ENCODE measurements at regions not wholly inside any gene's neighbourhood (a gene's known extent, or its start where the extent isn't known, plus 50 kb on each side); places are given as distances from the start of the nearest gene placed in this dataset.
"Not testable (repeated sequence)": the region's sequence is repeated elsewhere in the genome, so short reads cannot be mapped to it uniquely, and the experiment has no call there.

DNA sequence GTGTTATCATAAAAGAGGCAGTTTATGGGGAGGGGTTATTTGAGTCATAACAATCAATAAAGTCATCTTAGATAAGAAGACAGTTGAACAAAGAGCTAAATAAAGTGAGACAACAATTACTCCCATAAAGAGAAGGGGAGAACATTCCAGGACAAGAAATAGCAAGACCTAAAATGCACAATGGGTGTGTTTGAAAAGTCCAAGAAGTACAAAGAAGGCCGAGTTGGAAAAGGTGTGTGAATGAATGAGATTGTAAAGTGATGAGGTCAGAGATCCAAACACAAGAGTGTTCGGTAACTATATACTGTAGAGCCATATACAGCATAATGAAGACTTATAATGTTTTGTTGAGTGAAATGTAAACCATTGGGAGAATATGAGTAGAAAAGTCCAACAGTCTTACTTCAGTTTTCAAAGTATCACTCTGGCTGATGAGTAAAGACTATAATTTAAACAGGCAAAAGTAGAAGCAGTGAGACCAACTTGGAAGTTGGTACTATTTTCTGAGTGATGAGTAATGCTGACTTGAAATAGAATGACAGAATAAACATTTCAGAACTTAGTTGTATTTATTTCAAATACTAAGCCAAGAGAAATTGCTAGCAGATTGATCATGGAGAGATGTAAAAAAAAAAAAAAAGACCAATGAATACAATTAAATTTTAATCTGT is 868.7 kb upstream of the CDH9 start:
- no peak for FAIRE-seq
- DNase-seq (ENCODE audit: insufficient read length, low spot score): no peak

DNA sequence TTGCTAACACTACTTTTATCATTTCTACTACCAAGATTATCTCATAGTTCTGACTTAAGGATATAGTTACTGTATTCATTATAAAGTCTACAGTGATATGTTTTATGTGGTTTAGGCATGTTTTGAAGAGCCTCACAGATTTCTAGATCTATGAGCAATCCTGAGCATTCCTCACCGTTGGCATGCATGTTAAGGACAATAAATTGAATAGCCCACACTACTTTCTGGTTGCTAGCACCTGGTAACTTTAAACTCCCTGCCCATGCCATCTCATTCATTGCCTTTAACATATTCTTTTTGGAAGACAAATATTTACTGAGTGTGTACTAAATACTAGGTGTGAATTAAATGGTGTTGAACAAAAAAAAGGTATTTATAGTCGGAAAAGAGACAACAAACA is 868.1 kb upstream of the CDH9 start:
- DNase-seq (ENCODE audit: insufficient read length, low spot score) (no peak), FAIRE-seq (no peak)

DNA sequence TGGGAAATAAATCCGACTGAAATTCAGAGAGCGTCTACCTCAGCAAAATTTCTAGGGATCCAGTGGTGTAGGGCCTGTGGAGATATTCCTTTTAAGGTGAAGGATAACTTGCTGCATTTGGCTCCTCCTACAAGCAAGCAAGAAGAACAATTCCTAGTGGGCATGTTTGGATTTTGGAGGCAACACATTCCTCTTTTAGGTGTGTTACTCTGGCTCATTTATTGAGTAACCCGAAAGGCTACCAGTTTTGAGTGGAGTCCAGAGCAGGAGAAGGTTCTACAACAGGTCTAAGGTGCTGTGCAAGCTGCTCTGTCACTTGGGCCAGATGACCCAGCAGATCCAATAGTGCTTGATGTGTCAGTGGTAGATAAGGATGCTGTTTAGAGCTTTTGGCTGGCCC is 862.4 kb upstream of the CDH9 start:
- DNase-seq (ENCODE audit: insufficient read length, low spot score) (no peak), FAIRE-seq (no peak)

DNA sequence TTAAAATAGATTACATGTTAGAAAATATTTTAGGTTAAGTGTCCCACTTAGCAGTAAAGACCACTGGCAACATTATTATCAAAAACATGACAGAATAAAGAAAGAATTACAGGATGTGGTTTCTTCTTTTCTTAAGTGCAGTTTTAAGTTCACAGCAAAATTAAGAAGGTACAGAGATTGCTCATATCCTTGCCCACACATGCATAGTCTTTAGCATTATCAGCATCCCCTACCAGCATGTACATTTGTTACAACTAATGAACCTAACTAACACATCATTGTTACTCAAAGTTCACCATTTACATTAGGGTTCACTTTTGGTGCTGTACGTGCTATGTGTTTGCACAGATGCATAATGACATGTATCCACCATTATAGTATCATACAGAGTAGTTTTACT is 837.7 kb upstream of the CDH9 start:
- FAIRE-seq (peak; percentile 90), DNase-seq (ENCODE audit: insufficient read length, low spot score) (no peak)

DNA sequence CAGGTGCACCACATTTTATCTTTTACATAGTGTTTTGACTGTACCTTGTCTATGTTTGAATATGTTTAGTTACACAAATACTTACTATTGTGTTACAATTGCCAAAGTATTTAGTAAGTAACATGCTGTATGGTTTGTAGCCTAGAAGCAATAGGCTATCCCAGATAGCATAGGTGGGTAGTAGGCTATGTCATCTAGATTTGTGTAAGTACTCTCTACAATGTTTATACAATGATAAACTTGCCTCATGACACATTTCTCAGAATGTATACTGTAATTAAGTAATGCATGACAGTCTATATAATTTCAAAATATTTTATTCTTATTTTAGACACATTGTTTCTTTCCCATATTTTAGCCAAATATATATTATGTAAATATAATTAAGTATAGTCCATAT is 836.8 kb upstream of the CDH9 start:
- no peak for DNase-seq (ENCODE audit: insufficient read length, low spot score)
- FAIRE-seq: peak; percentile 31

DNA sequence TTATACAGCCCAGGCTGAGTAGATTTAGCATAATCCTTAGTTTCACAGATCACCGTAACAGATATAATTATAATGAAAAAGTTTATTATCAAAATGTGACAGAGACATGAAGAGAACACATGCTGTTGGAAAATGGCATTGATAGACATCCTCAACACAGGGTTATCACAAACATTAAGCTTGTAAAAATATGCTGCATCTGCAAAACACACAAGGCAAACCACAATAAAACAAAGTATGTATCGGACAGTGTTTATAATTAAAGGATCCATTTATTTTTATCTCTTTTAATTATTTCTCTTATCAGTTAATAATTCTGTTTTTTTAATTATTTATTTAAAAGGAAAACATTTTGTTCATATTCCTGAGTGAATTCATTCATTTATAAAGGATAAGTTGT is 829.9 kb upstream of the CDH9 start:
- DNase-seq (ENCODE audit: insufficient read length, low spot score) (no peak), FAIRE-seq (peak; percentile 16)

DNA sequence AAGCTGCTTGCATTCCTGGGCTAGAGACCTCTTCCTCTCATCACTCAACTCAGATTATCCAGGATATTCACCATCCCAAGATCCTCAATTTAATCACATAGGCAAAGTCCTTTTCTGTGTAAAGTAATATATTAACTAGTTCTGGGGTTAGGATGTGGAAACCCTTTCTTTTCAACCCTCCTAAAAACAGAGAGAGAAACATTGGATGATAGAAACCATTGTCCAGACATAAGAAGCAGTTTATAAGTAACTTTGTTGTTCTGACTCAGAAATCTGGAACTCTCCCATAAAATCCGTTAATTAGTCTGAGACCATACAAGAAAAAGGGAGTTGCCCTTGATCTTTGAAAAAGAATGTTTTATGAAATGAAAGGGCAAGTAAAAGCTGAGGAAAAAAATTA is 817.1 kb upstream of the CDH9 start:
- DNase-seq (ENCODE audit: insufficient read length, low spot score) (no peak), FAIRE-seq (no peak)

DNA sequence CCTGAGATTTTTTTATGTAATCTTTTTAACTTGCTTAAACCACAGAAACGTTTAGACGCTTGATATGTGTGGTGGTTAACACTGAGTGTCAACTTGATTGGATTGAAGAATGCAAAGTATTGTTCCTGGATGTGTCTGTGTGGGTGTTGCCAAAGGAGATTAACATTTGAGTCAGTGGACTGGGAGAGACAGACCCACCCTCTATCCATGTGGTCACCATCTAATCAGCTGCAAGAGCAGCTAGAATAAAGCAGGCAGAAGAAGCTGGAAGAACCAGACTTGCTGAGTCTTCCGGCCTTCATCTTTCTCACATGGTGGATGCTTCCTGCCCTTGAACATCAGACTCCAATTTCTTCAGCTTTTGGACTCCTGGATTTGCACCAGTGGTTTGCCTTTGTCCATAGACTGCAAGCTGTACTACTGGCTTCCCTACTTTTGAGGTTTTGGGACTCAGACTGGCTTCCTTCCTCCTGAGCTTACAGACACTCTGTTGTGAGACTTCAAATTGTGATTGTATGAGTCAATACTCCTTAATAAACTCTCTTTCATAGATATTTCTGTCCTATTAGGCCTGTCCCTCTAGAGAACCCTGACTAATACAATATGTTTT is 816.0 kb upstream of the CDH9 start:
- no peak for DNase-seq (ENCODE audit: insufficient read length, low spot score)
- no peak for FAIRE-seq

DNA sequence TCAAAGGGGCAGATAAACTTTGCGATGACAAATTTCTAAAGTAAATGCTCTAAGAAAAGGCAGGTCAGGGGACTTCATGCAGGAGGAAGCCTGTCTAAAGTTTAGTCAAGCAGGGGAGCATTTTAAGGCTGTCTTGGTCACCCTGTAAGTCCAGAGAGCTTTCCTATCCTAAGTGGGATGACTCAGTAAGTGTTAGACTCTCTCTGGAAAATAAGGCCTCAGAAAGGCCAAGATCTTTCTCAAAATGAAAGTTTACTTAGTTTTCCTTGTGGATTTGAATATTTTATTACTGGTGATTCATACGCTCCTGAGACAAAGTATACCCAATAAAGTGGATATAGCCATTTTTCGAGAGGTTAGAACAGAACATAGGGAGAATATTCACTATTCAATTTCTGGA is 806.9 kb upstream of the CDH9 start:
- DNase-seq (ENCODE audit: insufficient read length, low spot score) (no peak), FAIRE-seq (no peak)

DNA sequence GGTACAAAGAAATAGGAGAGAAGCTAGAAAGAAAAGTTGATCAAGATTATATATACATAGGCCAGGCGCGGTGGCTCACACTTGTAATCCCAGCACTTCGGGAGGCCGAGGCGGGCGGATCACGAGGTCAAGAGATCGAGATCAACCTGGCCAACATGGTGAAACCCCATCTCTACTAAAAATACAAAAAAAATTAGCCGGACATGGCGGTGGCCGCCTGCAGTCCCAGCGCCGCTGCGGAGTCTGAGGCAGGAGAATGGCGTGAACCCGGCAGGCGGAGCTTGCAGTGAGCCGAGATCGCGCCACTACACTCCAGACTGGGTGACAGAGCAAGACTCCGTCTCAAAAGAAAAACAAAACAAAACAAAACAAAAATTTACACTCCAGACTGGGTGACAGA is 798.3 kb upstream of the CDH9 start:
- not testable (repeated sequence) for DNase-seq (ENCODE audit: insufficient read length, low spot score); FAIRE-seq

DNA sequence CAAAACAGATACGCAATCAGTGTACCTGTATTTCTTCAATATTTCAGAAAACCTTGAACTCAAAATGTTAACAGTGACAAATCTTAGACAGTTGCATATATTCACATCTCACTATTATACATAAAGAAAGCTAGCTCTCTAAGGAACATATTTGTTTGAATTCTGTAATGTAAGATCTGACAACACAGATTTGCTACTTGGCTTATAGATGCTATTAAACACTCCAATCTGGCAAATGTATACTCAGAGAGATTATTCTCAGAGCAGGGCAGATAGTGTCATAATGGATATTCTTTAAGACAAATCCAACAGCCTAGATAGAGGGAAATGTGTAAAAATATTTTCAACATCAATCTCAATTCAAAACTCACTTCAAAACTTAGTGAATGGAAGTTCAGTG is 794.5 kb upstream of the CDH9 start:
- FAIRE-seq (no peak), DNase-seq (ENCODE audit: insufficient read length, low spot score) (no peak)

DNA sequence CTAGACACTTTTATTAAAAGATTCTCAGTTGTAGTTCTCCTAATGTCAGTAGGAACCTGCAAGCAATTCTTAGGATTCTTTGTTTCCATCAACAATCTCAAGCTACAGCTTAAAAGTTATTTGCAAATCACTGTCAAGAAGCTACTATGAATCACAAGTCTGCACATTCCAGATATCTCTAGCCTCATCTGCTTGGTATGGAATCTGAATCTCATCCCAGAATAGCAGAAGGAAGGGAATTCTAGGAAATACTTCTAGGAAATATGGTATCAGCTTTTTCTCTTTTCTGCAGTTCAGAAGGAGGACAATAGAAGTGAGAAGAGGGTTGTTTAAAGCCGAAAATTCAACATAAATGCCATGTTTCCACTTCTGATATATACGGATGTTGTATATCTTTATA is 792.2 kb upstream of the CDH9 start:
- FAIRE-seq (no peak), DNase-seq (ENCODE audit: insufficient read length, low spot score) (peak; percentile 69)

DNA sequence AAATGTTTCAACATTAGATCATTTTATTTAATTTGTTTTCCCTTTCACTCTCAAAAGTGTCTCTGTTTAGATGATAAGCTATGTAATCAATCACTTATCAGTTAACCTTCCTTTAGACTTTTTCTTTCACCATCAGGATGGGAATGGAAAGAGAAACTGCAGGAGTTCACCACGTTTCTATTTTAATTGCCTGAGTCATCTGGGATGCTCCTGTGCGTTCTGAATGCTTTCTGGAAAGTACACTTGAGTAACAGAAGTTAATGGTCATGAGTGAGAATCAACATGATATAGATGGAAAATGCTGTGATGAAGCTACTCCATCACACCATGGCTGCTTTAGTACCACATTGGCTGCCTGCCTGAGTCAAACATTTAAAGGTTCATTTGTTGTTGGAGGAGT is 783.3 kb upstream of the CDH9 start:
- FAIRE-seq (peak; percentile 90), DNase-seq (ENCODE audit: insufficient read length, low spot score) (peak; percentile 18)

DNA sequence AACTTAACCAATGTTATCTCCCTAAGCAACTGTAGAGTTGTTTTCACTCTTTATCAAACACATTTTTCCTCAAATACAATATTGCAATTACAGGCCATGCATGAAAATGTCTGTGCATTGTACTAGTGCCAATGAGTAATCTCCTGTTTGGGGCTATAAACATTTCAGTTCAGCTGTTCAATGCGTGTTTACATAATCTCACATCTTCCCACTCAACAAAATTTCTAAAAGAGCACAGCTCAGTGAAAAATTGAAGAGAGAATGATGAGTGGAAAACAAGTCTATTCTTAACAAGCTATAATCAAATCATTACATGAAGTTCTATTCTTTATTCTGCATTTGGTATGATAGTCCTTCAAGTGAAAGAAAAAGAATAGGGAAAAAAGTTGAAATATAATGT is 780.5 kb upstream of the CDH9 start:
- no peak for DNase-seq (ENCODE audit: insufficient read length, low spot score)
- no peak for FAIRE-seq

DNA sequence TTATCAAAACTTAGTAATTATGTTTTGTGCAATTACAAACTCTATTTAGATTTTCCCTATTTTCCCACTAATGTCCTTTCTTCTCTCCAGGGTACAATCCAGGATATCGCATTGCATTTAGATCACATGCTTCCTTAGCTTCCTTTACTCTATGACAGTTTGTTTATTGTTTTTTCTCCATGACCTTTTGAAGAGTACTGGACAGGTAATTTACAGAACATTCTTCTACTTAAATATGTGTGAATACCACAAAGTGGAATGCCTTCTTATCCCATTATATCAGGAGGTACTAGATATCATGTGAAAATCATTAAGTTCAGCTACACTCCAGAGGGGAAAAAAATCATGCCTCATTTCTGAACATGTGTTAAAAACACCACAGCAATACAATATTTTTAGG is 776.6 kb upstream of the CDH9 start:
- DNase-seq (ENCODE audit: insufficient read length, low spot score): no peak
- no peak for FAIRE-seq

DNA sequence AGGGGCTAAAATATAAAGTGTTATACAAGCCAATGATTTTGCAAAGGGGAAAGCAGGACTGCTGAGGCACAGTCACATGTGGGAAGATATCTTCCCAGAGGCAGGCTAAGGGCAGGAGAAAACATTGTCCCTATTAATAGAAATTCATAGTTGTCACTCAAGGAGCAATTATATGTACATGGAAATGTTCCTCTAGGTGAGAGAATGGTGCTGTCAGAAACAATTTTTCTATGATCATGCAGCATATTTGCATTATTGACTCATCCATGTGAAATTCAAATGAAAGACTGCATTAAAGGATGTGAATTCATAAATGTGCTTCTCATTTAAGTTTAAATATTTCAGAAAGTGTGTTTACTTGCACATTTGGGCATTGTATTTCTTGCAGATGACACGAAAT is 775.9 kb upstream of the CDH9 start:
- FAIRE-seq: no peak
- no peak for DNase-seq (ENCODE audit: insufficient read length, low spot score)

DNA sequence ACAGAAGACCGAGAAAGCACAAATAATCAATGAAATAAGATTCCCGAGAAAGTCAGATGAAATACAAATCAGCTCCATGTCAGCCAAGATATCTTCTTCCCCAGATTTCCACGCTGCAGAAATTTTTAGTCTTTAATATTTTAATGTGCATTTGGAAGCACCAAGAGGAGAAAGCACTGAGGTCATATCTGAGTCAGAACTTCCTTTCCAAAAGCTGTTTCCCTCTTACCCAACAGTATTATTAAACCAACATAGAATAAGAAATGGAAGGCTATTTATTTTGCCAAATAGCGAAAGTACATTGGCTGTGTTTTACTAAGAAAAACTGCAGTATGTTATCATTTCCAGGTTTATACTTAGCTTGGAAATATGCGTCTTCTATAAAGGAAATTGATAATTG is 772.1 kb upstream of the CDH9 start:
- FAIRE-seq (no peak), DNase-seq (ENCODE audit: insufficient read length, low spot score) (no peak)

DNA sequence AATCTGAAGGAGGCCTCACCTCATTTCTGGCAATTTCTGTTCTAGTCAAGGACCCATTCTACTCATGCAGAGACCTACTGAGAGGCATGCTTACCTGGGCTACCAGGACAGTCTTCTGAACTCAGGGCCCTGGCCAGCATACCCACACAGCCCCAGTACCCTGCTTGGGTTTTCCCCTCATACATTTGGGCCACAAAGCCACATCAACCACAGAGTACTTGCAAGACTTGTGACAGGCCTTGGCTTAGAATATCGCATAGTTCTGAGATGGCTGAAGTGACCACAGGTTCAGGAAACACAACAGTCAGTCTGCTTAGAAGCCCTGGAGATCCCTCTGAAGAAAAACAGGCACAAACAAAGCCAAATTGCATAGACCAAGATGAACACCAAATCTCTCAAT is 758.8 kb upstream of the CDH9 start:
- FAIRE-seq: no peak
- DNase-seq (ENCODE audit: insufficient read length, low spot score): no peak

DNA sequence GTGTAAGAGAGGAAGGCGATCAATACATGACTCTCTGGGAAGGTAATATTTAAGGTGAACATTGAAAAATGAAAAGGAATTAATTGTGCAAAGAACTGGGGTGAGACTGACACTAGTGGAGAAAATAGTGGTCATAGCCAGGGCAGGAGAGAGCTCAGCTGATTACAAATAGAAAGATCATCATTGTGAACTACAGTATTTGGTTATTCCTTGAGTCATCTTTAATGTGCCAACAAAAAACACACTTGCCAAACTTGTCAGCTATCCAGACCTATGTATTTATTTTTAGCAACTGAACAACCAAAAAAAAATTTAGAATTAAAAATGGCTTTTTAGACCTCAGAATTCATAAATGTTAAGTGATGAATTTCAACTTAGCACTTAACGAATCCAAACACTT is 749.8 kb upstream of the CDH9 start:
- no peak for FAIRE-seq
- no peak for DNase-seq (ENCODE audit: insufficient read length, low spot score)

DNA sequence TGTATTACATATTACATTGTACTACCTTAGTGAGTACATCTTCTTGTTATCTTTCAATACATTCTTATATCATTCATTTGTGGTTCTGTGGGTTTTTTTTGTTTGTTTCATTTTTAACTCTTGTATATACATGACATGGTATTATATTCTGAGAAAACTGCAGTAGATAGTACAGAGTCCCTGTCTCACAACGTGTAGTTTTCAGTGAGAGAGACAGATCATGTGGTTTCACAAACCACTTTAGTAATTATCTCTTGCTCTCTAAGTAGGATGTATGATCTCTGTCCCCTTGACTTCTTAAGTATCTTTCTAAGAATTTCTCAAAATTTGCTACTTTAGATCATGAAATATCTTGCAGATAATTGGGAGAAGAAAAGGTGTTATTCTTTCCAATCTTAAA is 745.9 kb upstream of the CDH9 start:
- no peak for FAIRE-seq

DNA sequence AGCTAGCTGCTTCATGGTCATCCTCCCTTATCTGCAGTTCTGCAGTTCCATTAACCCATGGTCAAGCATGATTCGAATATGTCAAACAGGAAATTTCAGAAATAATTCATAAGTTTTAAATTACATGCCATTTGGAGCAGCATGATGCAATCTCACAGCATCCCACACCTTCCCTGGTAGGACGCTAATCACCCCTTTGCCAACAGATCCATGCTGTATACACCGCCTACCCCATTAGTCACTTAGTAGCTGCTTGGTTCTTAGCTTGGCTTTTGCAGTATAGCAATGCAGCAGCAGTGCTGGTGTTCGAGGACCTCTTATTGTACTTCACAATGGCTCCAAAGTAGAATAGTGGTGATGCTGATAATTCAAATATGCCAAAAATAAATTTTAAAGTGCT is 739.7 kb upstream of the CDH9 start:
- DNase-seq (ENCODE audit: insufficient read length, low spot score): no peak
- FAIRE-seq: peak; percentile 36

More for the DNA sequence above, 745.9 kb upstream of the CDH9 start:
- DNase-seq (ENCODE audit: insufficient read length, low spot score): no peak

DNA sequence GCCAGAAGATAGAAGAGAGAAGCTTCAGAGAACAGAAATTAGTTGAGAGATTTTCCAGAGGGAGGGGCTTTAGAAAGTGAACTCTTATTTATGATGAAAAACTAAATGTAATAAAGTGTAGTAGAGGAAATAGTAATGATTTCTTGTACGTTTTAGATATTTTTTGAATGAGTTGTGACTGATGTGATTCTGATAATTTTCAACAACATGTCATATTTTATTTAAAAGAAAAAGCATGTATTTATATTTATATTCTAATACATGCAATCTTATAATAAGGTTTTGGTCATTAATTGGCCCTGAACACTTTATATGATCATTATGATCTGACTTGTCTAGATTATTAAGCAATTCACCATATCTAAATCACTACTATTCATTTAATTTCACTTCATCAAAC is 735.2 kb upstream of the CDH9 start:
- no peak for DNase-seq (ENCODE audit: insufficient read length, low spot score)

DNA sequence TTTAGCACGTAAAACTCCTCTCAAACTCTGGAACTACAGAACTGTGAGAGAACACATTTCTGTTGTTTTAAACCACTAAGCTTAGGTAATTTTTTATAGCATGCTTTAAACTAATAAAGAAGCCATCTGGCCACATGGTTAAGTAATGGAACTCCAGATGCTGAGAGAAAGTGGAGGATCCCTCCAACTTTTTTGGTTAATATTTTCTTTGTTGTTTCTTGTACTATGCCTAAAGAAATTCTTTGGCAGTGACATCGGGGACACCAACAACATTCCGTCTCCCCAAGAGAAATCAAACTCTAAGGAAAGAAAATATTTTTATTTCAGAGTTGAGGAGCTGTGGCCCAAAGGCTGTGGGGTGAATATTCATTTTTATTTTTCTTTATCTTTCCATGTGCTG is 734.8 kb upstream of the CDH9 start:
- no peak for FAIRE-seq
- DNase-seq (ENCODE audit: insufficient read length, low spot score): no peak

More for the DNA sequence above, 735.2 kb upstream of the CDH9 start:
- no peak for FAIRE-seq
